ENCODE measurements at regions not wholly inside any gene's neighbourhood (a gene's known extent, or its start where the extent isn't known, plus 50 kb on each side); places are given as distances from the start of the nearest gene placed in this dataset.

DNA sequence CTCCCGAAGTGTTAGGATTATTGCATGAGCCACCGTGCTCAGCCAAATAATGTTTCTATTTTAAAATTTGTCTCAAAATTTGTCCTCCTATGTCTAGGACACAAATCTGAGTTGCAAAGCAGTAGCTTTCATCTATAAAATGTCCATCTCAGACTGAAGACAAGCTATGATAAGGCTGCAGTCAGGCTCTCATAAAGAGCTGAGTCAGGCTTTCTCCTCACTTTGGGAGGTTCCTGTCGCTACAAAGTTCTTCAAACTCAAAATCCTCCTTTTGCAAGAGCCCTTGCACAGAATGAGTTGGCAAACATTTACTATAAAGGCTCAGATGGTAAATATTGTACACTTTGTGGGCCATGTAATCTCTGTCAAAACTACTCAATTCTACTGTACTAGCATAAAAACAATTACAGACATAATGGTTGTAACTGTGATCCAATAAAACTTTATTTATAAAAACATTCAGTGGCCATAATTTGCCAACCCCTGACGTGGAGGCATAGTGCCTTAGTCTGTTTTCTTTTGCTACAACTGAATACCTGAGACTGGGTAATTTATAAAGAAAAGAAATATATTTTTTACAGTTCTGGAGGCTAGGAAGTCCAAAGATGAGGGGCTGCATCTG lies 154.9 kb upstream of the SATB2 start:
- TF ChIP-seq, protein P1, sequence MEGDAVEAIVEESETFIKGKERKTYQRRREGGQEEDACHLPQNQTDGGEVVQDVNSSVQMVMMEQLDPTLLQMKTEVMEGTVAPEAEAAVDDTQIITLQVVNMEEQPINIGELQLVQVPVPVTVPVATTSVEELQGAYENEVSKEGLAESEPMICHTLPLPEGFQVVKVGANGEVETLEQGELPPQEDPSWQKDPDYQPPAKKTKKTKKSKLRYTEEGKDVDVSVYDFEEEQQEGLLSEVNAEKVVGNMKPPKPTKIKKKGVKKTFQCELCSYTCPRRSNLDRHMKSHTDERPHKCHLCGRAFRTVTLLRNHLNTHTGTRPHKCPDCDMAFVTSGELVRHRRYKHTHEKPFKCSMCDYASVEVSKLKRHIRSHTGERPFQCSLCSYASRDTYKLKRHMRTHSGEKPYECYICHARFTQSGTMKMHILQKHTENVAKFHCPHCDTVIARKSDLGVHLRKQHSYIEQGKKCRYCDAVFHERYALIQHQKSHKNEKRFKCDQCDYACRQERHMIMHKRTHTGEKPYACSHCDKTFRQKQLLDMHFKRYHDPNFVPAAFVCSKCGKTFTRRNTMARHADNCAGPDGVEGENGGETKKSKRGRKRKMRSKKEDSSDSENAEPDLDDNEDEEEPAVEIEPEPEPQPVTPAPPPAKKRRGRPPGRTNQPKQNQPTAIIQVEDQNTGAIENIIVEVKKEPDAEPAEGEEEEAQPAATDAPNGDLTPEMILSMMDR (IDR thresholded peaks at IDR 0.05; ENCODE audit: extremely low read depth in 1 of 2, insufficient read depth in 1 of 2, low read depth in 1 of 2, low read length in 2 of 2) = no peak
- TF ChIP-seq MYC (IDR thresholded peaks at IDR 0.05; ENCODE audit: low read depth, low read length) (no peak), POLR2AphosphoS5 (IDR thresholded peaks at IDR 0.05; ENCODE audit: insufficient read depth, low read depth, low read length) (no peak)

Measured in endothelial cell of umbilical vein (primary cell).